Loucy (cell line): ENCODE measurements at regions not wholly inside any gene's neighbourhood (a gene's known extent, or its start where the extent isn't known, plus 50 kb on each side); places are given as distances from the start of the nearest gene placed in this dataset.

Source experiments
- H2AFZ ChIP-seq: fragments of 200-600 bp; sonication (generic); 2 replicates; pipeline ENCODE4 v1.6.0; 2016; ENCODE audit warnings: antibody characterized with exemption, mild to moderate bottlenecking, low read length, moderate library complexity
- H3F3A ChIP-seq: fragments of 200-600 bp; 2 replicates; pipeline ENCODE4 v1.6.0; 2016; ENCODE audit warnings: antibody characterized with exemption, low read depth, mild to moderate bottlenecking
- H3K27me3 ChIP-seq: fragments of 200-600 bp; sonication (generic); 2 replicates; pipeline ENCODE4 v1.6.1; 2014; ENCODE audit warnings: low read length, mild to moderate bottlenecking; ENCODE audit not compliant: insufficient read depth, poor library complexity, severe bottlenecking
- H3K36me3 ChIP-seq: fragments of 200-600 bp; sonication (generic); 2 replicates; pipeline ENCODE4 v1.6.1; 2016; ENCODE audit warnings: low read length; ENCODE audit not compliant: insufficient read depth
- H3K4me1 ChIP-seq: fragments of 200-600 bp; sonication (generic); 2 replicates; pipeline ENCODE4 v1.5.1; 2014; ENCODE audit warnings: low read length, mild to moderate bottlenecking; ENCODE audit not compliant: insufficient read depth, poor library complexity, severe bottlenecking
- H3K4me2 ChIP-seq: fragments of 200-600 bp; sonication (generic); 2 replicates; pipeline ENCODE4 v1.6.0; 2014; ENCODE audit warnings: antibody characterized with exemption, low read length, low read depth, mild to moderate bottlenecking; ENCODE audit not compliant: poor library complexity, severe bottlenecking
- H3K4me3 ChIP-seq: fragments of 200-600 bp; sonication (generic); 2 replicates; pipeline ENCODE4 v1.5.1; 2014; ENCODE audit warnings: low read length, mild to moderate bottlenecking, mixed read lengths; ENCODE audit not compliant: poor library complexity, severe bottlenecking
- H3K79me2 ChIP-seq: fragments of 200-600 bp; sonication (generic); 2 replicates; pipeline ENCODE4 v1.6.1; 2014; ENCODE audit warnings: low read length; ENCODE audit not compliant: insufficient read depth
- H3K9ac ChIP-seq: fragments of 200-600 bp; sonication (generic); 2 replicates; pipeline ENCODE4 v1.6.0; 2014; ENCODE audit warnings: mild to moderate bottlenecking, low read depth, low read length, moderate library complexity; ENCODE audit not compliant: poor library complexity, severe bottlenecking
- H3K9me2 ChIP-seq: fragments of 200-600 bp; sonication (generic); replicated peaks from 2 replicates; pipeline ENCODE4 v1.6.1; 2016; ENCODE audit warnings: low read depth, low read length, mixed read lengths
- H3K9me3 ChIP-seq: fragments of 200-600 bp; sonication (generic); 2 replicates; pipeline ENCODE4 v1.6.1; 2014; ENCODE audit warnings: mild to moderate bottlenecking, antibody characterized with exemption, low read length, low read depth; ENCODE audit not compliant: insufficient read depth
- H4K20me1 ChIP-seq: fragments of 200-600 bp; sonication (generic); 2 replicates; pipeline ENCODE4 v1.6.0; 2014; ENCODE audit warnings: antibody characterized with exemption, low read length, mild to moderate bottlenecking; ENCODE audit not compliant: insufficient read depth, poor library complexity, severe bottlenecking
- CTCF ChIP-seq: fragments of 200-600 bp; sonication (generic); conservative IDR thresholded peaks from 2 replicates; pipeline ENCODE4 v1.5.1; 2014; ENCODE audit warnings: mild to moderate bottlenecking, antibody characterized with exemption, low read length
- EZH2phosphoT487 ChIP-seq: fragments of 200-600 bp; IDR thresholded peaks from 2 replicates; pipeline ENCODE4 v1.6.1; 2018; ENCODE audit warnings: antibody characterized with exemption, mild to moderate bottlenecking, moderate library complexity, borderline replicate concordance

- H4K20me1 ChIP-seq = no peaks in the 10 kb centered on the region
- 0 out of 2 replicates have a peak, but pooled peaks cover 4% of the 10 kb centered on the region for H3K9me3 ChIP-seq
- no peak overlapping the region for H3K4me2 ChIP-seq
- no peaks in the 10 kb centered on the region for H3K27me3 ChIP-seq
- H3K79me2 ChIP-seq = no peaks in the 10 kb centered on the region
- no peaks in the 10 kb centered on the region for H3K36me3 ChIP-seq
- no peak for TF ChIP-seq EZH2phosphoT487
- TF ChIP-seq CTCF = no peak
- H3K4me1 ChIP-seq = no peaks in the 10 kb centered on the region
- H3K9me2 ChIP-seq = no peaks in the 10 kb centered on the region
- no peak overlapping the region for H2AFZ ChIP-seq
- H3K9ac ChIP-seq = no peak overlapping the region
- no peaks in the 10 kb centered on the region for H3F3A ChIP-seq
- H3K4me3 ChIP-seq = no peak overlapping the region
Observed at GRCh38 chr13:105721016-105721415, 814.4 kb downstream of the EFNB2 start.

- H3K79me2 ChIP-seq = no peaks in the 10 kb centered on the region
- TF ChIP-seq CTCF = no peak
- no peak for TF ChIP-seq EZH2phosphoT487
- no peaks in the 10 kb centered on the region for H3K36me3 ChIP-seq
- H3K9me2 ChIP-seq = no peaks in the 10 kb centered on the region
- H3F3A ChIP-seq = no peaks in the 10 kb centered on the region
- no peak overlapping the region for H3K4me2 ChIP-seq
- H3K27me3 ChIP-seq = no peaks in the 10 kb centered on the region
- H4K20me1 ChIP-seq = no peaks in the 10 kb centered on the region
- no peak overlapping the region for H3K9ac ChIP-seq
- H2AFZ ChIP-seq = no peak overlapping the region
- H3K4me3 ChIP-seq = no peak overlapping the region
- 0 out of 2 replicates have a peak, but pooled peaks cover 4% of the 10 kb centered on the region for H3K9me3 ChIP-seq
- no peaks in the 10 kb centered on the region for H3K4me1 ChIP-seq
Observed at GRCh38 chr13:105719859-105720258, 815.6 kb downstream of the EFNB2 start.

- no peak for TF ChIP-seq CTCF
- no peak for TF ChIP-seq EZH2phosphoT487
- no peaks in the 10 kb centered on the region for H3K9me3 ChIP-seq
- H3F3A ChIP-seq = no peaks in the 10 kb centered on the region
- H2AFZ ChIP-seq = no peak overlapping the region
- no peak overlapping the region for H3K4me3 ChIP-seq
- no peak overlapping the region for H3K4me2 ChIP-seq
- H4K20me1 ChIP-seq = no peaks in the 10 kb centered on the region
- no peak overlapping the region for H3K9ac ChIP-seq
- H3K36me3 ChIP-seq = no peaks in the 10 kb centered on the region
- H3K9me2 ChIP-seq = no peaks in the 10 kb centered on the region
- no peaks in the 10 kb centered on the region for H3K4me1 ChIP-seq
- H3K27me3 ChIP-seq = no peaks in the 10 kb centered on the region
- H3K79me2 ChIP-seq = no peaks in the 10 kb centered on the region
Observed at GRCh38 chr13:105709181-105709580, 826.3 kb downstream of the EFNB2 start.
